ENCODE measurements at regions not wholly inside any gene's neighbourhood (a gene's known extent, or its start where the extent isn't known, plus 50 kb on each side); places are given as distances from the start of the nearest gene placed in this dataset.
A peak's percentile ranks its signal among the peaks of the same experiment; 100 is the strongest.

GRCh38 chr3:72047221-72047871, 262.4 kb upstream of the PROK2 start:
- Histone ChIP-seq H3K4me1 (peaks cover 0 to 23% (median 0%) of the 10 kb centered on the region in 4 donors), H3K4me3 (no peak overlapping the region), H3K36me3 (no peaks in the 10 kb centered on the region), H3K27ac (no peak overlapping the region), H3K9me3 (no peaks in the 10 kb centered on the region), H3K27me3 (no peaks in the 10 kb centered on the region)
- DNase-seq (no peak), ATAC-seq (no peak)
- intact Hi-C loops (cut with DNase I), result no loop called here
- 83% methylated on average over 14 of the region's 16 CpGs for WGBS (ENCODE audit: insufficient coverage, low coverage, low lambda C conversion rate, missing lambda C conversion rate)
- TF ChIP-seq CTCF (IDR thresholded peaks at IDR 0.05), result no peak
- no peak for TF ChIP-seq POLR2A (IDR thresholded peaks at IDR 0.05)

GRCh38 chr3:72044231-72044855, 259.4 kb upstream of the PROK2 start:
- ATAC-seq (peak in 2 of 4 donors; percentile 6 to 41), DNase-seq (no peak)
- WGBS (ENCODE audit: insufficient coverage, low coverage, low lambda C conversion rate, missing lambda C conversion rate), result 66% methylated on average over 7 of the region's 7 CpGs
- H3K27me3 ChIP-seq, result no peaks in the 10 kb centered on the region
- no peak for TF ChIP-seq CTCF (IDR thresholded peaks at IDR 0.05)
- TF ChIP-seq POLR2A (IDR thresholded peaks at IDR 0.05), result no peak
- H3K4me3 ChIP-seq, result no peak overlapping the region
- H3K27ac ChIP-seq, result no peak overlapping the region
- no peaks in the 10 kb centered on the region for H3K9me3 ChIP-seq
- H3K36me3 ChIP-seq, result no peaks in the 10 kb centered on the region
- intact Hi-C loops (cut with DNase I), result no loop called here
- H3K4me1 ChIP-seq, result peaks cover 0 to 12% (median 0%) of the 10 kb centered on the region in 4 donors

- 81% methylated on average over 3 of the region's 3 CpGs for WGBS (ENCODE audit: insufficient coverage, low coverage, low lambda C conversion rate, missing lambda C conversion rate)
- peak; percentile 37 to 67 (median 44) for ATAC-seq
Measured at GRCh38 chr3:72043204-72044133, 258.5 kb upstream of the PROK2 start.

More at GRCh38 chr3:72043204-72044133, 258.5 kb upstream of the PROK2 start:
- peaks cover 0 to 4% (median 0%) of the 10 kb centered on the region in 4 donors for H3K4me1 ChIP-seq
- no peak overlapping the region for H3K4me3 ChIP-seq
- no peak overlapping the region for H3K27ac ChIP-seq
- TF ChIP-seq POLR2A (IDR thresholded peaks at IDR 0.05), result no peak
- no peak for TF ChIP-seq CTCF (IDR thresholded peaks at IDR 0.05)
- H3K9me3 ChIP-seq, result no peaks in the 10 kb centered on the region
- intact Hi-C loops (cut with DNase I), result no loop called here
- DNase-seq, result no peak
- no peaks in the 10 kb centered on the region for H3K36me3 ChIP-seq
- no peaks in the 10 kb centered on the region for H3K27me3 ChIP-seq

Data from right lobe of liver (tissue), 6 donors.